CMK (cell line): ENCODE measurements at regions not wholly inside any gene's neighbourhood (a gene's known extent, or its start where the extent isn't known, plus 50 kb on each side); places are given as distances from the start of the nearest gene placed in this dataset.

Source experiments
- DNase-seq: peaks from one replicate; pipeline ENCODE4 v3.0.0-alpha.2; 2010; ENCODE audit warnings: low read depth

GRCh38 chrY:19148783-19149182 lies 375.2 kb upstream of the HSFY2 start:
- no peak for DNase-seq

GRCh38 chrY:19146296-19146695 lies 372.8 kb upstream of the HSFY2 start:
- no peak for DNase-seq

GRCh38 chrY:19142093-19142492 lies 368.6 kb upstream of the HSFY2 start:
- no peak for DNase-seq

DNA sequence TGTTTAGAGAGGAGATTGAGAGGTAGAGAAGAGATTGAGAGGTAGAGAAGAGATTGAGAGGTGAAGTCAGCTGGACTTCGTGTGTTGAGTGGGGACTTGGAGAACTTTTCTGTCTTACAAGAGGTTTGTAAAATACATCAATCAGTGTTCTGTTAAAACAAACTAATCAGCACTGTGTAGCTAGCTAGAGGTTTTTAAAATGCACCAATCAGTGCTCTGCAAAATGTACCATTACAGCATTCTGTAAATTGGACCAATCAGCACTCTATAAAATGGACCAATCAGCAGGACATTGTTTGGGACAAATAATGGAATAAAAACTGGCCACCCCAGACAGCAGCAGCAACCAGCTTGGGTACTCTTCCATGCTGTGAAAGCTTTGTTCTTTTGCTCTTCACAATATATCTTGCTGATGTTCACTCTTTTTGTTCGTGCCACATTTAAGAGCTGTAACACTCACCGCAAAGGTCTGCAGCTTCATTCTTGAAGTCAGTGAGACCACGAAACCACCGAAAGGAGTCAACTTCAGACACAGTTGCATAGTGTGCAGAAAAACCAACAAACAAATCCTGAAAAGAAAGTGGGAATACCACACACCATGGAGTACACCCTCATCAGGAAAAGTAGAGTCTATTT lies 366.9 kb upstream of the HSFY2 start:
- no peak for DNase-seq

GRCh38 chrY:19134426-19134825 lies 360.9 kb upstream of the HSFY2 start:
- DNase-seq, result no peak

GRCh38 chrY:19130569-19131358 lies 357.2 kb upstream of the HSFY2 start:
- no peak for DNase-seq

DNA sequence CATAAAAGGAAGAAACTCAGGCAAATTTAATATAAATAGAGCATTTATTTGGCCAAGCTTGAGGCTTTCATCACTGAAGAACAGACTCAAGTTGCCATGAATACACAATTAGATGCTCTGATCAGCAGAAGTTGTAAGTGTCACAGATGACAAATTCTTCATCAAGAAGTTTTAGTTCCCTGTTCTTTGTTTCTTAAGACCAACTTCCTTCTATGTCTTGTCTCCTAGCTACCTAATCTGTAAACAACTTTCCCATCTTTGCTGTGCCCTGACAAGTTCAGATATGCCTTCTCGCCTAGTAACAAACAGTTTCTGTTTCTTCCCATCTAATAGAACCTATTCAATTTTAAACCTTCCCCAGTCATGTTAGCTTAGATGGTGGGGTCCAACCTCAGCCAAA lies 353.4 kb upstream of the HSFY2 start:
- DNase-seq, result no peak

DNA sequence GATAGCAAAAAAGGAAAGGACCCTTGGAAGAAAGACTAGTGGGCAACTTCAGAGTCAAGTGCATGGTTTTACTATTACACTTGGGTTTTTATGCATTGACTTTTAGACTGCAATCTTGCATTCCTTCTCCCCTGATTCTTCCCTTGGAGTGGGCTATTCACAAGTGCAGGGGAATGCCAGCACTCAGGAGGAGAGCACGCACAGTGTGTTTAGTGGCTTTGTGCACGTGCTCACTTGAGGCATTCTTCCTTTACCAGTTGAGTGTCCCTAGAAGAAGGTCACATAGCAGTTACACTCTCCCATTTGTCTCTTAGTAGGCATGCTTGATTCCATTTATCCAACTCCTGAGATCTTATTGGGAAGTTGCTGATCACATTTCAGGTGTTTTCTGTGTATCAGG lies 351.1 kb upstream of the HSFY2 start:
- no peak for DNase-seq

DNA sequence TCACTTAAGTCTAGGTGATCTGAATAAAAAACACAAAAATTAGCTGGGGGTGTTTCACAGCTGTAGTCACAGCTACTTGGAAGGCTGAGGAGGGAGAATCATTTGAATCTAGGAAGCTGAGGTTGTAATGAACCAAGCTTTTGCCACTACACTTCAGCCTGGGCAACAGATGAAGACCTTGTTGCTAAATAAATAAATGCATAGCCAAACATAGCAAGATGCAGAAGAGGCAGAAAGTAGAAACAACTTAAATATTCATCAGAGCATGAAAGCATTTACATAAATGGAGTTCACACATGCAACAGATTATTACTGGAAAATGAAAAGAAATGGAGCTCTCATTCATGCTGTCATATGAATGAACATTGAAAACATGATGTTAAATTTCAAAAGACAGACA lies 348.9 kb upstream of the HSFY2 start:
- no peak for DNase-seq

DNA sequence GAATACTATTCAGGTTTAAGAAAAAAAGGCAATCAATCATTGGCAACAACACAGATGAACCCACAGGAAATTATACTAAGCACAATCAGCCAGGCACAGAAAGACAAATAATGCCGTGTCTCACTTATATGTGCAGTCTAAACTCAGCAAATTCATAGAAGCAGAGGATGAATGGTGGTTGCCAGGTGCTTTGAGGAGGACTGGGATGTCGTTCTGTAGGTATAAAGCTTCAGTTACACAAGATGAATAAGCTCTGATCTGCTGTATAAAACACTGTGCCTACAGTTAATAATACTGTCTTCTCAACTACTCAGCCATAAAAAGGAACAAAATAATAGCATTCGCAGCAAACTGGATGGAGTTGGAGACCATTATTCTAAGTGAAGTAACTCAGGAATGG lies 324.8 kb upstream of the HSFY2 start:
- DNase-seq, result no peak

DNA sequence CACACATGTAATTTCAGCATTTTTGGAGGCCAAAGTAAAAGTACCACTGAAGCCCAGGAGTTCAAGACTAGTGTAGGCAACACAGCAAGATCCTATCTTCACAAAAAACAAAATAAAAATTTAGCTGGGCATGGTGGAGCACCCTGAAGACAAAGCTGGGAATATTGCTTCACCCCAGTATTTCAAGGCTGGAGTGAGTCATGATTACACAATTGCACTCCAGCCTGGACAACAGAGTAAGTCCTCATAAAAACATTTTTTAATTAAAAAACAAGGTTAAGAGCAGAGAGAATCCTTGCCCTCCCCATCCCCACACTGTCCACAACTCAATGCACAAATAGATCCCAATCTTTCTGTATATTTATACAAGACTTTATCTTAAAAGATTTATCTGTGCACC lies 321.9 kb upstream of the HSFY2 start:
- no peak for DNase-seq

- DNase-seq, result no peak
Observed at GRCh38 chrY:19083006-19083405, 309.5 kb upstream of the HSFY2 start.

- peak; percentile 11 for DNase-seq
Observed at GRCh38 chrY:19077698-19078113, 304.2 kb upstream of the HSFY2 start.

- peak; percentile 65 for DNase-seq
Observed at GRCh38 chrY:19076846-19077697, 303.5 kb upstream of the HSFY2 start.

- DNase-seq, result peak; percentile 33
Observed at GRCh38 chrY:19075471-19076253, 302.1 kb upstream of the HSFY2 start.

GRCh38 chrY:19067435-19067834 lies 293.9 kb upstream of the HSFY2 start:
- no peak for DNase-seq

DNA sequence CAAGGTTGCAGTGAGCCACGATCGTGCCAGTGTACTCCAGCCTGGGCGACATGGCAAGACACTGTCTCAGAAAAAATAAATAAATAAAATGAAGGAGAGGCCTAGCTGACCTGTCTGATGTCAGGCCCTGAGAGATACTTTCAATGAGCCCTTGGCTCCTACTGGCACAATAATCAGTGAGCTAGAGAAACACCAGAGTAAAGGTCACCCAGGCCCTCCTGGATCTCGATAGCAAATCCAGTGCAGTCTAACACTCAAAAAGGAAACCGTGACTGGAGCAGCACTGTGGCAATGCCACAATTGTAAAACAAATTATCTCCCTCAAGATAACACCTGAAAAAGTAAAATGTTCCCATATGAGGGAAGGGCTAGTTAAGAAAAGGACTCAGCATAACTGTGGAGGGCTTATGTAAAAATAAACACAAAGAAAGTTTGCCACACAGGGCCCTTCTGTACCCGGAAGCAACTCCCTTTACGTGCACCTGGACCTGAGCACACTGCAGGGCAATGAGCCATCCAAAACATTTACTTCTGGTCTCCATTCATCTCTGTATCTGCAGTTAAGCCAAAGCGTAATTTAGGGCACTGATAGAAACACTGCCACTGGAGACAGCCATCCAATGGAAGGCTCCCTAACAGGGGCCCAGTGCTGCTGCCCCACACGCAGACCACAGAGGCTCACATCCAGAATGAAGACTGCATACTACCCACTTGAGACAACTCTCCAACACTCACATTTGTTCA lies 293.1 kb upstream of the HSFY2 start:
- no peak for DNase-seq

DNA sequence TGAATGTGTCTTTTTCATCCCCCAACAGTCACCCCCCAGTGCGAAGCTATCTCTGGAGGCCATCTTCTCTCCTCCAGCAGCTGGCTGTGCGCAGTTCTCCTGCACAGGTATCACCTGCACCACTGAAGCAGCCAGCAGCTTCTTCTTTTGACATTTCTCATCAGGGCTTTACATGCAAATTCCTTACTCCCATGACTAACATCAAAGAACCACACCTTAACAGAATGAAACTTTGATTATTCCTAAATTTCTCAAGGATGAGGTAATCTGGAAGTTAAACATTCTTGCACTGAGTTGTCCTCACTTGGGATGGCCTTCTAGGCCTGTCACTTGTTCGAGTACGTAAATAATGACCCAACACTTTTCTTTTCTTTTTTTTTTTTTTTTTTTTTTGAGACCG lies 291.6 kb upstream of the HSFY2 start:
- no peak for DNase-seq

DNA sequence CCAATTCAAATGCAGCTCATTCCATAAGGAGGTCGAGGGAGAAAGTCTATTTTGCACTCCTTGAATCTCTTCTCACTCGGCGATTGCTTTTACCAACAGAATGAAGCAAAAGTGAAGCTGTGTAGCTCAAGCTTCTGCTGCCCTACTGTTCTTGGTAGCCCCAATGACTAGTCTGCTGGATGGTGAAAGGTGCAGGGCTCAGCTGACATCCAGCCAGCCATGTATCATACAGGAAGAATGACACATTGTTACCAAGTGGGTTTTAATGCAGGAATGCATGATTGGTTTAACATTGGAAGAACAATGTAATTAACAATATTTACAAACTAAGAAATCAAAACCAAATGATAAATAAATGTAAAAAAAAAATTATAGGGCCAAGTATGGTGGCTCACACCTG lies 286.2 kb upstream of the HSFY2 start:
- DNase-seq, result no peak

DNA sequence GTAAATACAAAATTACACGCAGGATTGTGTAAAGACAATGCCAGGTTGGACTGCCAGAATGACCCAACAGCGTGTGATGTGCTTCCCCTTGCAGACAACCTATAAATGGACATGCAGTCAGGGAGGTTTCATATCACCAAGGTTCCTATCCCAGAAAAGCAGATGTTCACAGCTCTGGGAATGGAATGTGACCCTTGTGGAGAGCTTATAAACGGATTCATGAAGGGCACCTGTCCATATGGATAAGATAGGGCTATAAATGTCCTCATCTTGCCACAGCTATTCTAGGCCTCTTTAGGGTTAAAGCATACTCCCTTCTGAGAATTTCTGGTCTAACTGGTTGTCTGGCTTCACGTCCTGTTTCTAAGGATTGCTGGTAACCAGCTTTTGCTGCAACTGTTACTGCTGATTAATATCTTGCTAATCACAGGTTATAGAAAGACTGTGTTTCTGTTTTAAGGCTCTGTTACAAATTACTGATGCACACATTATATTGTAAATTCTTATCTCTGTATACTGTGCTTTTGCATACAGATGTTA lies 285.4 kb upstream of the HSFY2 start:
- DNase-seq, result no peak

DNA sequence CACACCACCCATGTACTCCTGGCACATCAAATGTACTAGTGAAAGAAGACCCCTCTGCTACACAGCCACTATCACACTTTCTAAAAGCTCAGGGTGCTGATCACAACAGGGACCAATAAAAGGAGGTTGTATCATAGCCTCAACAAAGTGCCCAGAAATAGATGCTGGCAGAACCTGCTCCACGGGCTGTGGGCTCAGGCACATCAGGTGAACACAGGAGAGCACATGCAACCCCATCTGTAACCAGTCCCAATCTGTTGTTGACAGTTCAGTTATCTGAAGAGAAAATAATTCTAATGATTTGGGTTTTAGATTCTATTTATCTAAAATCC lies 282.6 kb upstream of the HSFY2 start:
- DNase-seq, result no peak
